ENCODE measurements at regions not wholly inside any gene's neighbourhood (a gene's known extent, or its start where the extent isn't known, plus 50 kb on each side); places are given as distances from the start of the nearest gene placed in this dataset.

GRCh38 chr17:34825884-34826283, 135.4 kb downstream of the CCT6B start:
- DNase-seq (ENCODE audit: low read depth): no peak

- no peak for DNase-seq (ENCODE audit: low read depth)
Observed at GRCh38 chr17:34825102-34825501, 136.2 kb downstream of the CCT6B start.

GRCh38 chr17:34823023-34823422, 138.2 kb downstream of the CCT6B start:
- DNase-seq (ENCODE audit: low read depth): no peak

- DNase-seq (ENCODE audit: low read depth): no peak
Observed at GRCh38 chr17:34822007-34822739, 139.1 kb downstream of the CCT6B start.

- no peak for DNase-seq (ENCODE audit: low read depth)
Observed at GRCh38 chr17:34820922-34821321, 140.3 kb downstream of the CCT6B start.

- DNase-seq (ENCODE audit: low read depth): no peak
Observed at GRCh38 chr17:34820248-34820801, 140.9 kb downstream of the CCT6B start.

- no peak for DNase-seq (ENCODE audit: low read depth)
Observed at GRCh38 chr17:34817252-34818035, 143.8 kb downstream of the CCT6B start.

- no peak for DNase-seq (ENCODE audit: low read depth)
Observed at GRCh38 chr17:34816848-34817247, 144.4 kb downstream of the CCT6B start.

GRCh38 chr17:34813290-34813689, 148.0 kb downstream of the CCT6B start:
- DNase-seq (ENCODE audit: low read depth): no peak

GRCh38 chr17:34811561-34811960, 149.7 kb downstream of the CCT6B start:
- DNase-seq (ENCODE audit: low read depth): no peak

- DNase-seq (ENCODE audit: low read depth): no peak
Observed at GRCh38 chr17:34800661-34801060, 160.6 kb downstream of the CCT6B start.

GRCh38 chr17:34799751-34800150, 161.5 kb downstream of the CCT6B start:
- DNase-seq (ENCODE audit: low read depth): no peak

GRCh38 chr17:34798581-34798980, 162.7 kb downstream of the CCT6B start:
- DNase-seq (ENCODE audit: low read depth): no peak

- DNase-seq (ENCODE audit: low read depth): no peak
Observed at GRCh38 chr17:34797720-34798119, 163.5 kb downstream of the CCT6B start.

- DNase-seq (ENCODE audit: low read depth): no peak
Observed at GRCh38 chr17:34793231-34793908, 167.9 kb downstream of the CCT6B start.

- DNase-seq (ENCODE audit: low read depth): no peak
Observed at GRCh38 chr17:34788696-34789095, 172.6 kb downstream of the CCT6B start.

GRCh38 chr17:34784526-34784925, 176.7 kb downstream of the CCT6B start:
- no peak for DNase-seq (ENCODE audit: low read depth)

- DNase-seq (ENCODE audit: low read depth): no peak
Observed at GRCh38 chr17:34782271-34782670, 179.0 kb downstream of the CCT6B start.

- no peak for DNase-seq (ENCODE audit: low read depth)
Observed at GRCh38 chr17:34781571-34782108, 179.6 kb downstream of the CCT6B start.

- no peak for DNase-seq (ENCODE audit: low read depth)
Observed at GRCh38 chr17:34781071-34781470, 180.2 kb downstream of the CCT6B start.

GRCh38 chr17:34780438-34780837, 180.8 kb downstream of the CCT6B start:
- DNase-seq (ENCODE audit: low read depth): no peak

Measured in activated T-cell treated with anti-CD3 and anti-CD28 coated beads for 48 hours (primary cell).